T47D (cell line): ENCODE measurements at regions not wholly inside any gene's neighbourhood (a gene's known extent, or its start where the extent isn't known, plus 50 kb on each side); places are given as distances from the start of the nearest gene placed in this dataset.

Experiments
- DNase-seq, 2 experiments: peaks; one replicate each; pipeline versions ENCODE4 v3.0.0 to v3.0.0-alpha.2; 2011 to 2012; ENCODE audit warnings: low read depth in 1 of 2, low spot score in 1 of 2
- JUND ChIP-seq: IDR thresholded peaks from 2 replicates; pipeline ENCODE4 v1.6.1; 2012; ENCODE audit warnings: low read depth
- in situ Hi-C: cut with HindIII; loops from 2 replicates; pipeline ENCODE4 v1.10.0; 2016; ENCODE audit warnings: low sequenced_read_pairs, low pct_unique_long_range_greater_than_20kb

GRCh38 chr3:71847794-71848193 lies 62.8 kb upstream of the PROK2 start:
- DNase-seq, result no peak
- TF ChIP-seq JUND, result no peak
- in situ Hi-C loops, result no loop called here

GRCh38 chr3:71846185-71846584 lies 61.2 kb upstream of the PROK2 start:
- no peak for TF ChIP-seq JUND
- in situ Hi-C loops, result no loop called here
- no peak for DNase-seq

GRCh38 chr3:71843071-71843470 lies 58.1 kb upstream of the PROK2 start:
- no peak for DNase-seq
- in situ Hi-C loops, result no loop called here
- TF ChIP-seq JUND, result no peak

GRCh38 chr3:71838406-71838805 lies 53.5 kb upstream of the PROK2 start:
- in situ Hi-C loops, result no loop called here
- TF ChIP-seq JUND, result no peak
- DNase-seq, result no peak
